ENCODE measurements at regions not wholly inside any gene's neighbourhood (a gene's known extent, or its start where the extent isn't known, plus 50 kb on each side); places are given as distances from the start of the nearest gene placed in this dataset.

- no peak for DNase-seq (ENCODE audit: low read depth, low spot score)
Measured at GRCh38 chr2:104158191-104158590, 695.7 kb upstream of the POU3F3 start.

DNA sequence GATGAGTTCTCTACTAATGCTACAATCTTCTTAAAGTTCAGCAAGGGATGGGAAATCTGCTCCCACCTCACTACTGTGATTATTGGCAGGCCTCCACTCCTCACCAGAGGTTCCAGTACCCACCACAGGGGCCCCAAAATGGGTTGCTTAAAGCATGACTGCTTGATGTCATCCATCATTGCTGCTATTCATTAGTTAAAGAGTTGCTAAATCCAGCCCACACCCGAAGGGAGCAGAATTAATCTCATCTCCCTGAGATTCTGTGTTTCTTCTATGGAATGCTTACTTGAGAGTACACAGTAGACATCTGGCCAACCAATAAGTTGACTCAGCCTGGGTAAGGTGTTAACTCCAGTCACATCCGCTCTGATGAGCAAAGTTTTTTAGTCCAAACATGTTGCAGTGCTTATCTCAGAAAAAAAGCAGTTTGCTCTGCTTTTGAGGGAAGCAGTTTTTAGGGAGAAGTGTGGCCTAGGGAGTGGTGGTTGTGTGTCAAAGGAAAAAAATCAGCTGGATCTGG lies 690.2 kb upstream of the POU3F3 start:
- no peak for DNase-seq (ENCODE audit: low read depth, low spot score)

GRCh38 chr2:104164721-104165252 lies 689.1 kb upstream of the POU3F3 start:
- DNase-seq (ENCODE audit: low read depth, low spot score): no peak

- DNase-seq (ENCODE audit: low read depth, low spot score): no peak
Measured at GRCh38 chr2:104177179-104177578, 676.7 kb upstream of the POU3F3 start.

- DNase-seq (ENCODE audit: low read depth, low spot score): no peak
Measured at GRCh38 chr2:104179644-104180043, 674.3 kb upstream of the POU3F3 start.

GRCh38 chr2:104200533-104201168 lies 653.3 kb upstream of the POU3F3 start:
- DNase-seq (ENCODE audit: low read depth, low spot score): no peak

- DNase-seq (ENCODE audit: low read depth, low spot score): peak; percentile 12
Measured at GRCh38 chr2:104213758-104214157, 640.2 kb upstream of the POU3F3 start.

DNA sequence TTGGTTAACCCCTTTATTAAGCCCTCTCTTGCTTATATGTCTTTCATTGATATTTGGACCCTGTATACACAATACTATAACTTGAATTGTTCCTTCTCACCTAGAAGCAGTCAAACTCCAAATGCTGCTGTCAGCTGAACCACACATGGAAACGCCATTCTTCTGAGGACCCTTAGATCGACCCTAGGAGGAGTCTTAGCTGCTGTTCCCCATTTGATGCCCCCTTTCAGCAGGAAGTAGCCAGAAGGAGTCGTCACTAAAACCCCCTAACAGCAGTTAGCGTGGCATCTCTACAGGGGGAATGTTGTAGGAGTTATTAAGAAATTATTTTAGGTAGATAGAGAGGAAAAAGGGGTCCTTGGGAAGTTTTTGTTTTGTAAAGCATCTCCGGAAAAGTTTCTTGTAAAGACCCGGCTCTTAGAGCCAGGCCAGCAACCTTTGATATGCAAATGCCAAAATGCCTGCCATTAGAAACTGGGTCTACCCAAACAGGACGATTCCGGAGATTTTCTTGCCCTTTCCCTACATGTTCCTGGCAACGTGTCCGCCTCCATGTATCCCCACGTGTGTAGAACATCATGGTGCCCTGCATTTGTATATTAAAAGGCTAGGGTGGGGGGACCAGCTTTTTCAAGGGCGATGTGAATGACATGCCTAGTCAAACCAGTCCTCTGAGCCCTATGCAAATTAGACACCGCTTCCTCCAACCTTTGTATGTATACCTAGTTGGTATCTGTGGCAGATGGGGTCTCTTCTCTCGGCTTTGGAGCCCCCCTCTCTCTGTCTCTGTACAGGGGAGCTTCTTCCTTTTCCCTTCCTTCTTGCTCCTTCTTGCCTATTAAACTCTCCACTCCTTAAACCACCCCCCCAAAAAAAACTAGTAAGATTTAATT lies 638.4 kb upstream of the POU3F3 start:
- peak; percentile 37 for DNase-seq (ENCODE audit: low read depth, low spot score)

- DNase-seq (ENCODE audit: low read depth, low spot score): no peak
Measured at GRCh38 chr2:104233591-104233990, 620.3 kb upstream of the POU3F3 start.

- DNase-seq (ENCODE audit: low read depth, low spot score): no peak
Measured at GRCh38 chr2:104236491-104236890, 617.4 kb upstream of the POU3F3 start.

DNA sequence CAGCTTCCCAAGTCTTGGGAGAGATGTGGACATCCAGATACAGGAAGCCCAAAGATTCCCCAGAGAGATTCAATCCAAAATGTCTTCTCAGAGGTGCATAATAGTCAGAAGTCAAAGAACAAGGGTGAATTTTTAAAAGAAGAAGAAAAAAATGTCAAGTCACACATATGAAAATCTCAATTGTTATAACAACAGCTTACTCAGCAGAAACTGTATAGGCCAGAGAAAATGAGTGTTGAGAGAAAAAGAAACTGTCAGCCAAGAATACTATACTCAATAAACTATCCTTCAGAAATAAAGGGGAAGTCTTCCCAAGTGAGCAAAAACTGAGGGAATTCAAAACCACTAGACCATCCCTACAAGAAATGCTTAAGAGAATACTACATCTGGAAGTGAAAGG lies 612.9 kb upstream of the POU3F3 start:
- no peak for DNase-seq (ENCODE audit: low read depth, low spot score)

- DNase-seq (ENCODE audit: low read depth, low spot score): no peak
Measured at GRCh38 chr2:104249629-104250028, 604.3 kb upstream of the POU3F3 start.

- DNase-seq (ENCODE audit: low read depth, low spot score): no peak
Measured at GRCh38 chr2:104250635-104251034, 603.3 kb upstream of the POU3F3 start.

GRCh38 chr2:104254017-104254416 lies 599.9 kb upstream of the POU3F3 start:
- DNase-seq (ENCODE audit: low read depth, low spot score): peak; percentile 2

GRCh38 chr2:104262714-104263113 lies 591.2 kb upstream of the POU3F3 start:
- no peak for DNase-seq (ENCODE audit: low read depth, low spot score)

DNA sequence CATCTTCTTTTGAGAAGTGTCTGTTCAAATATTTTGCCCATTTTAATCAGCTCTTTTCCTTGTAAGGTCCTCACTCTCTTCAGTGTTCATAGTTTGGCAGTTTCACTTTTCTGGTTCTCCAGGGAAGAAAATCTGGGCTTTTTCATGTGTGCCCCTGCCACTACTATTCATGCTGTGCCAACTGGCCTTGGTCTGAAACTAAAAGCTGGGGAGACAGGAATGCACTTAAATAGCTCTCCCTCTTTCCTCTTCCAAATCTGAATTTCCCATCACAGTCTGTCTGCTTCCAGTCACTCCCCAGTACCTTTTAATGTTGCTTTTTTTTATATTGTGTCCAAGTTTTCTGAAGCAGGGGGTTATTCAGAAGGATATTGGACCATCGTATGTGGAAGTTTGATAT lies 574.3 kb upstream of the POU3F3 start:
- DNase-seq (ENCODE audit: low read depth, low spot score): no peak

DNA sequence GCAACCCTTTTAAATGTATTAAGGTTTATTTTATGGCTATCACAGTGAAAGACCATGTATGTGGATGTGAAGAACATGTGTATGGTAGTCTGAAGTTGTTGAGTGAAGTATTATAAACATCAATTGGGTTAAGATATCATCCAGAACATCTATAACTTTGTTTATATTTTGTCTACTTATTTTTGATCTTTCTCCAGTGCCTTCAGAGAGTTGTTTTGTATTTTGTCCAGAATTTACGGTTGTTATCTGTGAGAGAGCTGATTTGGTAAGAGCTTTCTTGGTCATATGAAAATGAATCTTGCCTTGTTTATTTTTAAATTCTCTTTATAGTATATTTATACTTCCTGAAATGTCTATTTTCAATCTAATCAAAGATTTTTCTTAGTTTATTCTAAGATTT lies 573.7 kb upstream of the POU3F3 start:
- no peak for DNase-seq (ENCODE audit: low read depth, low spot score)

GRCh38 chr2:104286841-104287240 lies 567.1 kb upstream of the POU3F3 start:
- peak; percentile 60 for DNase-seq (ENCODE audit: low read depth, low spot score)

GRCh38 chr2:104289651-104290565 lies 564.0 kb upstream of the POU3F3 start:
- no peak for DNase-seq (ENCODE audit: low read depth, low spot score)

- DNase-seq (ENCODE audit: low read depth, low spot score): no peak
Measured at GRCh38 chr2:104290566-104290891, 563.4 kb upstream of the POU3F3 start.

- no peak for DNase-seq (ENCODE audit: low read depth, low spot score)
Measured at GRCh38 chr2:104312684-104313083, 541.2 kb upstream of the POU3F3 start.
